Choroid plexus epithelial cell (primary cell): ENCODE measurements at regions not wholly inside any gene's neighbourhood (a gene's known extent, or its start where the extent isn't known, plus 50 kb on each side); places are given as distances from the start of the nearest gene placed in this dataset.

Experiments used
- DNase-seq: peaks from one replicate; pipeline ENCODE4 v3.0.0-alpha.2; 2010; ENCODE audit warnings: low read depth
- H3K4me3 ChIP-seq: 2 replicates; pipeline ENCODE4 v1.5.1; 2011; ENCODE audit warnings: low read depth, mild to moderate bottlenecking, control low read depth, low read length, moderate library complexity
- TF ChIP-seq, protein P1 (sequence below): conservative IDR thresholded peaks from 2 replicates; pipeline ENCODE4 v1.5.1; 2011; ENCODE audit warnings: low read depth, mild to moderate bottlenecking, control low read depth, inconsistent platforms, low read length, moderate library complexity

DNA sequence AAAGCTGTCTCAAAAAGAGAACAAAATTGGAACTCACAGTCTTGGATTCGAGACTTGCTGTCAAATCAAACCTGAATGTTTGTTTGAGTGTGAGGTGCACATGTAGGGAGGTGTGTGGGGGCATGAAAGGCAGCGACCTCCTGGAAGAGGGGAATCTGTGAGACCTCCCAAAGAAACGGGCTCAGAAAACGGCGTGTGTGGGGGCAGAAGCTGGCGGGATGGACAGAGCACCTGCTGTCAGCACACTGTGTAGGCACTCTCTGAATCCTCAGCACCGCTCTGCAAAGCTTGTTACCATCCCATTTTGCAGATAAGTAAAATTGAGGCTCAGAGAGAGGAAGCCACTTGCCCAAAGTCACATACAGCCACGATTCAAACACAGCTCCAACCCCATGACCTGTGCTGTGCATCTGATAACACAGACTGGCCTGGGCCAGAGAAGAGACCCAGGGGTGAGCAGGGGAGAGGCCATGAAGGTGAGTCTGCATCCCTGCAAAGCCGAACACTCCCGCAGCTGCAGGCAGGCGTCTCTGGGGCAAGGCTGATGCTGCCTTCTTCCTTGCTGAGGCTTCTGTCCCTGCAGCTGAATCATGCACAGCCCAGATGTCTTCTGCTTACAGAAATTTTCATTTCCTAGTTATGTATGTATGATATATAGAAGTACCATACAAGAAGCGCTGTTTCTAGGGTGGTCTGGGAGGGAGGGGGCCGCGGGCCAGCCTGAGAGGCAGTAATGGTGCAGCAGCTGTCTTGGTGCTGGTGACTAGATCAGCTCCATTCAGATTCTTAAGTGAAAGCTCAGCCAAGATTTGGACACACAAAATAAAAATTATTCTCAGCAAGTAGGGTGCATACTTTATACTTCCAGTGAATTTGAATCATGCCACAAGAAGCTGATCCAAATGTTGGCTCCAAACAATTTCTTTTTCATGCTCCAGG, 67.3 kb upstream of the SHISAL1 start:
- no peak for DNase-seq
- no peak overlapping the region for H3K4me3 ChIP-seq
- TF ChIP-seq, protein P1, sequence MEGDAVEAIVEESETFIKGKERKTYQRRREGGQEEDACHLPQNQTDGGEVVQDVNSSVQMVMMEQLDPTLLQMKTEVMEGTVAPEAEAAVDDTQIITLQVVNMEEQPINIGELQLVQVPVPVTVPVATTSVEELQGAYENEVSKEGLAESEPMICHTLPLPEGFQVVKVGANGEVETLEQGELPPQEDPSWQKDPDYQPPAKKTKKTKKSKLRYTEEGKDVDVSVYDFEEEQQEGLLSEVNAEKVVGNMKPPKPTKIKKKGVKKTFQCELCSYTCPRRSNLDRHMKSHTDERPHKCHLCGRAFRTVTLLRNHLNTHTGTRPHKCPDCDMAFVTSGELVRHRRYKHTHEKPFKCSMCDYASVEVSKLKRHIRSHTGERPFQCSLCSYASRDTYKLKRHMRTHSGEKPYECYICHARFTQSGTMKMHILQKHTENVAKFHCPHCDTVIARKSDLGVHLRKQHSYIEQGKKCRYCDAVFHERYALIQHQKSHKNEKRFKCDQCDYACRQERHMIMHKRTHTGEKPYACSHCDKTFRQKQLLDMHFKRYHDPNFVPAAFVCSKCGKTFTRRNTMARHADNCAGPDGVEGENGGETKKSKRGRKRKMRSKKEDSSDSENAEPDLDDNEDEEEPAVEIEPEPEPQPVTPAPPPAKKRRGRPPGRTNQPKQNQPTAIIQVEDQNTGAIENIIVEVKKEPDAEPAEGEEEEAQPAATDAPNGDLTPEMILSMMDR, result no peak

DNA sequence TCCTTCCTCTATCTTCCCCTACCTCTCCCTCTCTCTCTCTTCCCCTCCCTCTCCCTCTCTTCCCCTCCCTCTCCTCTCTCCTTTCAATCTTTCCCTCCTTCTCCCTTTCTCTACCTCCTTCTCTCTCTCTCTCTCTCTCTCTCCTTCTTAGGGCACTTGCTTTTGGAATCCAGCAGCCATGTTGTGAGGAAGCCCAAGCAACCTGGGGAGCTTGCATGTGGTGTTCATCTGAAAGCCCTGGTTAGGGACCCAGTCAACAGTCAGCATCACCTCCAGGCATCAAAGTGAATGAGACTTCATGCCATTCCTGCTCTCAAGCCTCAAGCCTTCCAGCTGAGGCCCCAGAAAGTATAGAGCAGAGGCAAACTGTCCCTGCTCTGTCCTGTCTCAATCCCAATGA, 65.6 kb upstream of the SHISAL1 start:
- H3K4me3 ChIP-seq, result no peak overlapping the region
- DNase-seq, result no peak
- TF ChIP-seq, protein P1, result no peak

DNA sequence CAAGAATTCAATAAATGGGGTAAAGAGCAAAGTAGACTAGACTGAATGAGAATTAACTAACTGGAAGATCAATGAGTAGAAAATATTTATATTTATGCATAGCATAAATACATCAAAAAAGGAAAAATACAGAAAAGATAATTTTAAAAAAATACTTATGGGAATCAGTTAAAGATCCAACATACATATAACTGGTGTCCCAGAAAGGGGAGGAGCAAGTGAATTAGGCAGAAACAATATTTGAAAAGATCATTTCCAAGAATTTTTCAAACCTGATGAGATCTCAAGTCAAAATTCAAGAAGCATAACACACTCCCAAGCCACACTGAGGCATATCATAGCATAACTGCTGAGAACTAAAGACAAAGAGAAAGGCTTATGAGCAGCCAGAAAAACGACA, 62.7 kb upstream of the SHISAL1 start:
- no peak for DNase-seq
- no peak overlapping the region for H3K4me3 ChIP-seq
- TF ChIP-seq, protein P1, result no peak

DNA sequence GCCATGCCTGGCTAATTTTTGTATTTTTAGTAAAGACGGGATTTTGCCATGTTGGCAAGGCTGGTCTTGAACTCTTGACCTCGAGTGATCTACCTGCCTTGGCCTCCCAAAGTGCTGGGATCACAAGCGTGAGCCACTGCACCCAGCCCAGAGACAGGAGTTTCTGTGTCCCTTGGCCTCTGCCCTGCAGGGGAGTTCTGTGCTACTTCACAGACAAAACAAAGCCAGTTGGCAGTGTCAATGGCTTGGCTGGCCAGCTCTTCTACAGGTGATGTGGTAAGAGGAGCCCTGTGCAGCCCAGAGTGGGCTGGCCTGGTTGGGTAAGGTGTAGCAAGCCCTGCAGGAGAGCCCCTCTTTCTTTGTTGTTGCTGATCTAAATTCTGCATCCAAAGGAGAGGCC, 60.5 kb upstream of the SHISAL1 start:
- TF ChIP-seq, protein P1, result no peak
- no peak for DNase-seq

DNA sequence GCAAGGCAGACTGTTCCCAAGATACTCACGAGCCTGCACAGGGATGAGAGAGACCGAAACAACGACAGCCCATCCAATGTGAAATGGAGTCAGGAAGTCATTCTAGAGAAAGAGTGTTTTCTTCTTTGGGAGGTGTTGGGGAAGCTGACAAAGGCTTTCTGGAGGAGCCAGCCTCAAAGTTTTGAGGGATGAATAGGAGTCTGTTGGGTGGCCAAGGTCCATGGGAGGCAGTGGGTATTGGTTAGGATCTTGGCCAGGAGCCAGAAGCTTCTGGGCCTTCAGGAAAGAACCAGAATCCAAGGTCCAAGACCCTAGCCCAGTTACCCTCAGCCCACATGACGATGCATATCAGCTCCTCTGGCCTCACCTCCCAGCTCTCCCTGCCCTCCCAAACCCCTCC, 59.9 kb upstream of the SHISAL1 start:
- no peak overlapping the region for H3K4me3 ChIP-seq
- TF ChIP-seq, protein P1, result no peak
- DNase-seq, result no peak

More for the DNA sequence above, 60.5 kb upstream of the SHISAL1 start:
- no peak overlapping the region for H3K4me3 ChIP-seq

DNA sequence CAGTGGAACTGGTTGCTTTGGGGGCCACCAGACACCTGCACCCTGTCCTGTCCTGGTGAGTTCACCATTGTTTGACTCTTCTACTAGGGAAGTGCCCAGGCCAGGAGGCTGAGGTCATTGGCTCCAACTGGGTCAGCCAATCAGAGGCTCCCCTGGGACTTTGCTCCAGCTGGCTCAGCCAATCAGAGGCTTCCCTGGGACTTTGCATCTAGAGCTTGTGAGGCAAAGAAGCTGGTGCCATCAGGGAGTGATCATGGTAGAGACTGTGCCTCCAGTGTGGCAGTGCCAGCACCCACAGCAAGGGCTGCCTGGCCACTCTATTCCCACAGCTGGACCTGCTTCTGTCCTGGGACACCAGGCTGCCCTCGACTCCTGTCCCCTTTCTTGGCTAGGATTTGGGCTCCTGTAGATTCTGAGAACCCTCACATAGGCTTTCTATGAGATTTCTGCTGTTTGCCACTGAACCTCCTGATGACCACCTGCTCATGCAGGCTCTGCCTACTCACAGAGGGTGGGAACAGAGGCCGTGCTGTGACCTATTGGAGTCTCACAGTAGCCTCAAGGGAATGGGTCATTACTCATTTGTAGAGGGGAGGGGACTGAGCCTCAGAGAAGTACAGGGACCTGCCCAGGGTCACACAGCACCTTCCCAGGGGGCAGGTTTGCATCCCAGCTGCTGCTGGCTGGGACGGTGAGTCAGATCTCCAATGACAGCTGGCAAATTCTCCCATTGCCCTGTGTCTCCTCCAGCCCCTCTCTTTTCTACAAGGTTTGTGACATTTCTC, 59.2 kb upstream of the SHISAL1 start:
- DNase-seq, result no peak
- TF ChIP-seq, protein P1, result no peak
- H3K4me3 ChIP-seq, result no peak overlapping the region
